T1000 (cell line): ENCODE measurements at regions not wholly inside any gene's neighbourhood (a gene's known extent, or its start where the extent isn't known, plus 50 kb on each side); places are given as distances from the start of the nearest gene placed in this dataset.

ENCODE experiments used
- DNase-seq: peaks from one replicate; lab custom pipeline; 2025; ENCODE audit warnings: mixed read lengths; lab: John Stamatoyannopoulos, UW

DNA sequence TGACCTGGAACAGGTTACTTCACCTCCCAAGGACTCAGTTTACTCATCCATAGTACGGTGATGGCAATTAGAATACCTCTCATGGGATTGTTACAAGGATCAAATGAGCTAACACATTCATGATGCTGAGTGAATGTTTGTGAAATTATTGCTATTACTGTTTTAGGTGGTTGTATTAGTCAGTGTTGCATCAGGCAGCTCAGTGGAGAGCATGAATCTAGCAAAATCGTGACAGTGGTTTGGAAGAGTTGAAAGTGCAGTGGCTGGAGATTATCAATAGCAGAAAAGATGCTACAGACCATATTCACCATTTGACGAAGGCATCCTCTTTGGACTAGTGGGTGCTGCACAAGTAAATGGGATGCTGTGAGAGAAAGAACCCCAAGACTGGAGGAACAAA lies 50.4 kb upstream of the CTNNBL1 start:
- no peak for DNase-seq

DNA sequence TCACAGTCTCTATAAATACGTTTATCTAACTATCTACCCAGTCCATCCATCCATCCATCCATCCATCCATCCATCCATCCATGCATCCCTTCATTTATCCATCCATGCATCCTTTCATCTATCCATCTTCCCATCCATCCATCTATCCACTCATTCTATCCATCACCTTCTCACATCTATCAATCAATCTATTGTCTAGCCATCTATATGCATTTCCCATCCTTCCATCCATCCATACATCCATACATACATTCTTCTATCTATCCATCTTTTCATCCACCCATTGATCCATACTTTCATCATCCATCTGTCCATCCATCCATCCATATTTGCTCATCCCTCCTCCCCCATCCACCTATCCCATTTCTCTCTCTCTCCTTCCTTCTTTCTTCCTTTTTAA lies 51.6 kb upstream of the CTNNBL1 start:
- DNase-seq: no peak

DNA sequence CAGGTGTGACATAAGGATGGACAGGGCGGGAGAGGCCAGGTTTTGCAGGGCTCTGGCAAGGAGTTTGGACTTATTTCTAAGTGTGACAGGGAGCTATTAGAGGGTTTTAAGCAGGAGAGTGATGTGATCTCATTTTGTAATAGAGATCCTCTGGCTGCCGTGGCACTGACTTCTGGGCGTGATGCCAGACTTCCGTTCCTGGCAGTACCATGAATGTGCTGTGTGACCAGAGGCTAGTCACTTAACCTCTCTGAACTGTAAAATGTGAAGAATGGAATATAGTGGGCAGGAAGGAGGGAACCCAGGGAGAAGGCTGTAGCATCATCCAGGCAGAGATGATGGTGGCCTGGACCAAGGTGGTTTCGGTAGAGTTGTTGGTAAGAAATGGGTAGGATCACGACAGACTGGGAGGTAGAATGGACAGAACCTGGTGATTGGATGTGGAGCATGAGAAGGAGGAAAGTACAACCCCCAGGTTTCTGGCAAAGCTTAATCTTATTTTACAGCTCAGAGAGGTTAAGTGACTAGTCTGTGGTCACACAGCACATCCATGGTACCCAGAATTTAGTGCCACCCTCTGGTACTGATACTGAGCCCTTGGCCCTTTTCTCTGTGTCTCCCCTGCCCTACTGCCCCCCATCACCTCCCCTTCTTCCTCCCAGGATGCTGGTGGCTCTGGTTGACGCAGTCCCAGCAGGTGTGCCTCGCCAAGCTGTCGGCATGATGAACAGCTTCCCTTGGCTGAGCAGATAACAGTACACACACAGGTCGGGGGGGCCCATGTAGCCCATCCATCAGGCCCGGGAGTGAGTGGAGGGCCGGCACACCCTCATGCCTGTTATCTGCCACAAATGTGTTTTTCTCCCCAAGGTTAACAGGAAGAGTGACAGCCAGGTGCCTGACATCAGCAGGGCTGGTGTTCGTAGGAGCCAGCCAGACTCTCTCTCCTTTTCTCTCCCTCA lies 52.9 kb upstream of the CTNNBL1 start:
- DNase-seq: no peak

DNA sequence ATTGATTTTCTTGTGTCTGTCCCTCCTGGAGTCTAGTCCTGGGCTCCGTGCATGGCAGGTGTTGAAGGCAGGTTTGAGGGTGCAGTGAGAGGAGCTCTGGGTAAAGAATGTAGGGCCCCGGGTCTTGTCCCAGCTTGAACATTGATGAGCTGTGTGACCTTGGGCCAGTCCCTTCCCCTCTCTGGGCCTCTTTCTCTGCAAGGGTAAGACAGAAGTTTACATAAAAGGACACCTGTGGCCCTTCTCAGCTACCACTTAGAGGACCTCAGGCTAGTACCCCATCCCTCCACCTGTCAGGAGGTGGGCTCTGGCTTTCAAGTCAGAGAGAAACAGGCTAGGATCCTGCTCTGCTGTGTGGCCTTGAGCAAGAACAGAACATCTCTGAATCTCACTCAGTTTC lies 55.3 kb upstream of the CTNNBL1 start:
- DNase-seq: no peak

DNA sequence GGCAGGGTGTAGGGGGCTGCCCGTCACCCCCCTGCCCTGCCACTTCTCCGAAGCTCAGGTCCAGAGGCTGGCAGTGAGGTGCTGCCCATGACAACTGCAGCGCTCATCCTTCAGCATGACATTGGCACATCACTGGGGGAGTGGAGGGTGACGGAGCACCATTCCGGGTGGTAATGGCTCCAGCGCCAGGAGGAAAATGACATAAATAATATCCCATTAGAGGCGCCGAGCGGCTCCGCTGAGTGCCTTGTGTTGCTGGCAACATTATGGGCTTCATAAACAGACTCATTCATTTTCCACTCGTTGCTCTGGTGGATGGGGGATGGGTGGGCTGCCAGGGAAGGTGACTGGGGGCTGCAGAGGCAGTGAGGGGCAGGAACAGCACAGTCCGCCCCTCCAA lies 56.9 kb upstream of the CTNNBL1 start:
- DNase-seq: no peak

DNA sequence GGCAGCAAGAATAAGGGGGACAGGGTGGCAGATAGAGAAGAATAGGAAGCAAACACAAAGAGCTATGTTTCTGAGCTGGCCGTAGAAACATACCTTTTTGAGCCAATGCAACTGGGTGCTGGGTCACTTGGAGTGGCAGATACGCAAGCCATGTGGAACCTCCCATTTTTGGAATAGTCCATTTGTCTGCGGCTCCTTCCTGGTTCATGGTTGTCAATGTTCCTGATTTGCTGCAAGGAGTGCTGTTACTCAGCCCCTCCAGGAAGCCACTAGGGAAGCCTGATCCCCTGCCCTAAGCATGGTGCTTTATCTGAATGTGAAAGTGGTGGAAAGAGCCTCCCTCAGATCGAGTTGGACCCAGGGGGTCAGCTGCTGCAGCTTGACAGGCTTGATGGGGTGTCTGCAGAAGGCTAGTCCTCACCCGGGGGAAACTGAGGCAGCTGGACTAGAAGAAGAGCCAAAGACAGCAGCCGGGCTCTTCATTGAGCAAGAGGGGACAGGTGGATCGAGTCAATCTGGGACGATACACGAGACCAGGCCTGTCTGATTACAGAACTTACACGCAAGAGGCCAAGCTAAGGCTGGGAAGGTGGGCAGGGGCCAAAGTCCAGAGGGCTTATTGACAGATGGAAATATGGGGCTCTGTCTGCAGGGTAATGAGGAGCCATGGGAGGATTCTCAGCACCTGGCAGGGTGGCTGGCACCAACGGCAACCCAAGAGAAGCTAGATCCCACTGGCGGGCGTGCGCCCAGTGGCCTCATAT lies 57.4 kb upstream of the CTNNBL1 start:
- no peak for DNase-seq

DNA sequence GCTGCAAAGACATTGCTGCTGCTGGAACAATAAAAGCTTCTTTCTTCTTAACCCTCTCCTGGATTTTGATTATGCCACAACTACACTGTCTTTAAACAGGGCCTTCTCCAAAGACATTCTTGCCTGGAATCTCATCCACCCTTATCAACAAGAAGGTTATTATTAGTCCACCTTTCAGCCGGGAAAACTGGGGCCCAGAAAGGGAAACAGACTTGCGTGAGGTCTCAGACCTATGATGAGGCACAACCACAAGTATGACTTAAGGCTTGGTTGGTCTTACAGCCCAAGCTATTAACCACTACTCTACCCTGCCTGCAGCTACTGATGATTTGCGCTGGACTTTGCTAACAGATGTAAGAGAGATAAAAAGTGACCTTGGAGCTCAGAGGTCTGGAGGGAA lies 62.8 kb upstream of the CTNNBL1 start:
- no peak for DNase-seq

DNA sequence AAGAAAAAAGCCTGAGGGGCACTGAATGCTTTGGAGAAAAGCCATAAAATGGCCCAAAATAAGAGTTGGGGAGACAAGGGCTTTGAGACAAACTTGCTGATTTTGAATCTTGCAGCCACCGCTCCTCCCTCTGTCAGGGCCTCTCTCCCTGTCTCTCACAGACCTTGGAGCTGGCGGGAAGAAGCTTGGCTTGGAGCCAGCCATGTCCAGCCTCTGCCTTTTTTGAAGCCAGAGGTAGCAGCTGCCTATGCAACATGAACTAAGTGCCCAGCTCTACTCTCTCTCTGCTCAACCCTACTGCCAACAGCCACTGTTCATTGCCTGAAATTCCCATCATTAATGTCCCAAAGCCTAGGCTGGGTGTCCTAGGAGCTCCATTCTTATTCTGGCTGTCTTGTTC lies 63.7 kb upstream of the CTNNBL1 start:
- no peak for DNase-seq

DNA sequence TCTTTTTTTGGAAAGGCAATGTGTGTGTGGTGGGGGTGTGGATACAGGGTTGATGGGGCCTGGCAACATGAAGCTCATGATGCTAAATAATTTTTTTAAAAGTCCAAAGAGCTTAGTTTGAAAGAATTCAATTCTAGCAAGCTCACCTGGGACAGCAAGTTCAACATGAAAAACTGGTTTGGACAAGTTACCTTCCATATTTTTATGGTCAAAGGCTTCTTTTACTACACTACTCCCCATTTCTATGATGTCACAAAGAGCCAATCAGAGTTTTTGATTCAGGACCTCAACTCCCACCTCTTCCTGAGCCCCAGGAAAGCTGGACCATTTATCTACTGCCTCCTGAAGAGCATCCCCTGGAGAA lies 66.1 kb upstream of the CTNNBL1 start:
- DNase-seq: no peak

DNA sequence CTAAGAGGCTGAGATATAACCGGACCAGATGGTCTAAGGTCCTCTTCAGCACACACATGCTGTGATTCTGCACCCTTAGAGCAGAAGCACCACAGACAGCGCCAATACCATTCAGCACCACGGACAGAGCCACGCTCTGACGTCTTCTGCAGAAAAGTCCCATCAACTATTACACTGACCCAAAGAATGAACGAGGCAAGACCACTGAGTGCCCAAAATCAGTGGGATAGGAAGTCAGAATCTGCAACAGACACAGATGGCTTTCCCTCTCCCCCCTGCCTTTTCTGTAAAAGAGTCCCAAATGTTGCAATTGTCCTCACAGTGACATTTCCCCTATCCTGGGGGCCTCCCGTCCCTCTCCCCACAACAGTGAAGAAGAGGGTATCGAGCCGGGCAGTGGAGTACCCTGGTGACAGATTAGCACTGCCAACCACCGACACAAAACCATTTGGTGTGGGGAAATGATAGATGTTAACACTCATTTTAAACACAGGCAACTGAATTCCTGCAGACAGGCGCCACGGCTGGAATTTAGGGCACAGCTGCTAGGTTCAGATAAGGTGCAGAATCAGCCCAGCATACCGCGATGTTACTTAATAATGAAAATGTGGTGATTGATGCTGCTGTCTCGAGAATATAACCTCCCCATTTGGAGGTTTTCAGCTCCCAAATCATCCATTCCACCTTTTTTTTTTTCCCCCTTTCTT lies 66.6 kb upstream of the CTNNBL1 start:
- DNase-seq: peak; percentile 40

DNA sequence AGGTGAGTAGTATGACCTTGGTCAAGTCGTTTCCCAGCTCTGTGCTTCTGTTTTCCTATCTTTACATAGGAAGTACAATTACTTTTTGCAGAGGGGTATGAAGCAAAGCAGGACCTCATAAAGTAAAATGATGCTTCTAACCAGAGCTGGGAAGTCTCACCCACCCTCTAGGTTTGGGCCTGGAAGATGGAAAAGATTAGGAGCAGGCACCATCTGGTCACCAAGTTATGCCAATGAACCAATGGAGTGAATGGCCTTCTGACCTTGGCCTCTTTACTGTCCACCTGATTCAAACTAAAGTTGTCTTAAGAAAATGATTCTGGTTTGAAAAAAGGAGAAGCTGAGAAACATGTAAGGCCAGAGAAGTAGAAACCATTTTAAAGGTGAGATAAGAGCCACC lies 68.9 kb upstream of the CTNNBL1 start:
- no peak for DNase-seq

DNA sequence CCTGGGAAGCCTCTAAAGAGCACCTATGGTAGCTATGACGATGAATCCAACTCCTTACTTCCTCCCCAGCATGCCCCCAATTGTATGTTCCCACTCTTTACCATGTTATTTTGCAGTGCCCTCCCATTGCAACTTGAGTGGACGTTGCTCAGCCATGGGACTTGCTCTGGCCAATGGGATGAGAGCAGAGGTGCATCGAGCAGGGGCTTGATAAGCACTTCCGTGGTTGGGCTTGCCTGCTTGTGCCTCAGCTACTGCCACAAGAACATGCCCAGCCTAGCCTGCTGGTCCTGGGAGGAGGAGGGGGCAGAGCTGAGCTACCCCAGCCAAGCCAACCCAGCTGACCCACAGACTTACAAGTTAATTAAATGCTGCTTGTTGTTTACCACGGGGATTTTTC lies 71.1 kb upstream of the CTNNBL1 start:
- DNase-seq: no peak

DNA sequence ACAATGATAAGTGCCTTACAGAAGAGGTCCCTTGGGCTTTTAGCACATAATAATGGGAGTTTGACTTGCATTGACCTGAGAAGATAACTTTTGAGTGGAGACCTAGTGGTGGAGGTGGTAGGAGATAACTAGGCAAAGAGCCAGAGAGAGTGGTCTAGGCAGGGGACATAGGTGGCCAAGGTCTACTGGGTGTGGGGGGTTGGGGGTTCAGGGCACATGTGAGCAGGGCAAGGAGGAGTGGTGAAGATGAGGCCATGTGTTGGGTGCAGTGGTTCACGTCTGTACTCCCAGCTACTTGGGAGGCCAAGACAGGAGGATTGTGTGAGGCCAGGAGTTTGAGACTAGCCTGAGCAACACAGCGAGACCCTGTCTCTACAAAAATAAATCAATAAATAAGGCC lies 74.3 kb upstream of the CTNNBL1 start:
- DNase-seq: no peak

DNA sequence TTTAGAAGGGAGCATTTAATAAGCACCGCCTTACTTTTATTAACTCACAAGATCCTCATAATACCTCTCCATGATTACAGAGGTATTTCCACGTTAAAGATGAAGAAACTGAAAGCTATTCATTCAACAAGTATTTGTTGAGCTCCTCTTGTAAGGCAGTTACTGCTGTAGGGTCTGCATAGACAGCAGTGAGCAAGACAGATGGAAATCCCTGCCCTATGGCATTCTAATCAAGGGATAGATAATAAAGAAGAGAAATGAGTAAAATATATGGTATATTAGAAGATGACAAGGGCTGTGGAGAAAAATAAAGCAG lies 77.8 kb upstream of the CTNNBL1 start:
- no peak for DNase-seq

DNA sequence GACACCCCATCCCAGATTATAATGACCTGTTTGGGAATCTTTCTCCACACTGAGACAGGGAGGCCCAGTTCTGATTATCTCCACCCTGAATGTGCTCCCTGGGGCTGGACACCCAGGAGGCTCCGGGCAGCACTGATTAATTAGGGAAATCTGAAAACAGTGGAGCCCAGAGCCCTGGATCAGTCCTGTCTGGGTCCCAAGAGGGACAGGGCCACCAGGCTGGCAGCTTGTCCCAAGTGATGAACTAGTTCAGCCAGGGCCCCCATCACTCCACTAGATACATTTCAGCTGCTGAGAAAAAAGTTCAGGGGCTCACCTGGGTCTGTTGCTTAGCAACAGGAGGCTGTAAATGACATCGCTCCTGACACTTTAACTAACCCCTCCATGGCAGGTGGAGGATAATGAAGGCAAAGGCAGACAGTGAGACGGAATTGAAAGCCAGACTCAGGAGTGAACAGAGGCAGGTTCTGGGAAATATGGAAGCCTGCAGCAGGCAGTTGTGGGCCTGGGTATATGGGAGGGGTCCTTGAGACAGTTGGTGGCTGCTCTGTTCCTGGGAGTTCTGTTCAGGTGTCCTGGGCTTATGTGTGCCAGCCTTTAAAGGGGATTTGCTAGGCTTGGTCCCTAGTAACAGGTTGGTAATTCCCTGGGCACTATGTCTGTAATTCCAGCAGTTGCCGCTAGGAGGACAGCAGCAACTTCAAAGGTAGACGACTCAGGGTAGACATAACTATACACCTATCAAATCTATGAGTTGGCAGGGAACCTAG lies 78.3 kb upstream of the CTNNBL1 start:
- DNase-seq: no peak

DNA sequence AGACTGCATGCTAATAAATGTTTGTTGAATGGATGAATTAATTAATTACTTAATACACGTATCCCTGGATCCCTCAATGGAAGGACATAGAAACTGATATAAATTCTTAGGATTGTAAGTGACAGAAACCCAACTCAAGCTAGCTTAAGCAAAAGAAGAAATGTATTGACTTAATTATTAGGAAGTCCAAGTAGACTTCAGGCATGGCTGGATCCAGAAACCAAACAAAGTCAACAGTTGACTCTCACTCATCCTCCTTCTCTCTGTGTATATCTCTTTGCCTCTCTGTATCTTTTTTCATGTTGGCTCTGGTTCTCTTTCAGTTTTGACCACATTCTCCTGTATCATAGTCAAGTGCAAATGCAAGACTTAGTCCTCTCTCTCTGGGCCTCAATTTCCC lies 82.0 kb upstream of the CTNNBL1 start:
- DNase-seq: no peak

DNA sequence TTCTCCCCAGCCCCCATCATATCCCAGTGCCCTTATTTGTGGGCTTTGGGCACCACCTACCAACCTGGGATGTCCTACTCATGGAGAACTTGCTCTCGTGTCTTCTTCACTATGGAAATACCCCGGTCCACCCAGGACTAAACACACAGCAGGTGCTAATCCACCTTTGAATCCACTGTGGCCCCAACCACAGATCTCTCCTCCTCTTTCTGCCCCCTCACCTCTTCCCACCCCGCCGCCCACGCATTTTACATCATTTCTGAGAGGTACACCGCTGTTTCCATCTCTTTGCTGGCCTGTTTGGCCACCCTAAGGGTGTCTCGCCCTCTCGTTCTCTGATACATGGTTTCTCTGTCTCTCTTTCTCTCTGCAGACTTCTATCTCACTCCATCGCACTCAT lies 82.5 kb upstream of the CTNNBL1 start:
- no peak for DNase-seq

DNA sequence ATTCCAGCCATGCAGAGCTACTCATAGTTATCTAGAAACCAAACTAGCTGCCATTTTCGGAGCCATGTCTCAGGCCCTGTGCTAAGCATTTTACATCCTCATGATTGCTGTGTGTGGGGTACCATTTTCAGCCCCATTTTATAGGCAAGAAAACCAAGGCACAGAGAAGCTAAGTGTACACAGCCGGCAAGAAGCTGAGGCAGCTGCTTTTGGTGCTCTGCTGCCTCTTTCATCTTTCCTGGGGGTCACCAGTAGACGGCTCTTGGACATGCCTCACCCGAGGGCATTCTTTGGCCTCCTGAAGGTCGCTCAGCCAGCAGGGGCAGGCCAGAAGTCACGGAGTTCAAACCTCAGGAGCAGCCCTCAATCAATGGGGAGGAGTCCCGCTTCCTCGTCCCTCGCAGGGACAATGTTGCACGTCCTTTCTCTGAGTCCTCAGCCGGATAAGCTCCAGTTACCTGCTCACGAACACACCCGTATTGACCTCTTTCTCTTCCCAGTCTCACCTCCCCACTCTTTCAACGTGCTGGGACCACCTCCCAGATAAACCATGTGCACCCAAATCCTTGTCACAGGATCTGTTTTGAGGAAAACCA lies 82.6 kb upstream of the BLCAP start:
- no peak for DNase-seq

DNA sequence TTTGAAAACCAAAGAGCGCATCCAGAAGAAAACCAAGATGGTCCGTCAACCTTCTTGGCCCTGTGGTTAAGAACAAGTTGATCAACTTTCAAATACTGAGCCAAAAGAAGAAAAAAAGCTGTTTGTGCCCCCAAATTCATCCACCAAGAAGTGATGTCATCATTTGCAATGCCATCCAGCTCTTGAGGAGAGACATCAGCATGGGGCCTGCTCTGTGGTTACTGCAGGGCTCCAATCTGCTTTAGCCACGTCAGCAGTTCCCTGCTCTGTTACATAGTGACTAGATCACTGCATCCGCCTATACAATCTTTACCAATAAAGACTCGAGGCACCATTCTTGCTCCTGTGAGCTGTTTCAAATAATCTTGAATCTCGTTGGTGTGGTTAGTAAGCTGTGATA lies 75.0 kb upstream of the BLCAP start:
- DNase-seq: no peak

DNA sequence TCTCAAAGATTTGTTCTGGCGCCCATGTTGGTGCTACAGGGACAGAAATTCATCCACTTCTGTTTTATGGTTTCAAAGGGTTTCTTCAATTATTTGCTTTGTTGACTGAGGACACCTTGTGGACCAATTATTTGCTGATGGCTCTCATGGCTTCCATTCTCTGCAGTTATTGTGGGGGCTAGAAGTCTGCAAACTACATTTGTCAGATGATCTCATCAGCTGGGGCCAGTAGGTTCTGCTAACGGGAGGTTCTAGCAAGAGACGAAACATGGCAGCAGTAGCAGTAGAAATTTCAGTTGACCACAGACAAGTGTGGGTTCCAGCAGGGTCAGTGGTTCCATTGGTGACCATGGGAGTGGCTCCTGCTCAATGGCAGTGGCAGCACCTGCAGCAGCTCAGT lies 72.8 kb upstream of the BLCAP start:
- DNase-seq: no peak

DNA sequence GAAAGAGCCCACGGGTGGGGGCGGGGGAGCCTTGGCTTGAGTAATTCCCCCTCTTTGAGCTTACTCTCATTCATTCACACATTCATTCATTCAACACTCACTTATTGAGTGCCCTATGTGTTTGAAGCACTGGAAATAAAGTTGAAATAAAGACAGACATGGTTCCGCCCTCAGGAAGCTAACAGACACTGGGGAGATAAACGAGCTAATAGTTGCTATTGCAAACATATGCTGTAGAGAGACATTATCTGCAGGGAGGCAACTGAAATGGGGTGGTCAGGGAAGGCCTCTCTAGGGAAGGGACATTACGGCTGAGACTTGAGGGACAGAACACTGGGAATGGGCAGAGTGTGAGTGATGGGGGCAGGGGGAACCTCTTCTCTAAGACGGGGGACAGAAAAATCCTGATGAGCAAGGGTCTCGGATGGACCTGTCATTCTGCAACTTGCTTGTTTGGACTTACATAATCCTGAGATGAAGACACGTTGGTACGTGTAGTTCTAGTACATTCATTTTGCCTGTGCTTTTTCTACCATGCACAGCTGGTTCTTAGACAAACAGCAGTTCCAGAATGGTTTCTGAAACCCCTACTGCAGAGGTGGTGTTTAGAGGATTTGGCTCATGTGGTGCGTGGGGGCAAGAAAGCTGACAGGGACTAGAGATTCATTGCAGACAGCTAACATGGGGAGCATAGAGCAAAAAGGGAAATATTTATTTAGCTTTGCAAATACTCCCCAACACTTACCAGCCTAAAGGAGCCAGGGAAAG lies 71.1 kb upstream of the BLCAP start:
- no peak for DNase-seq
